Cerebellar cortex (tissue), 1 donor: ENCODE measurements at regions not wholly inside any gene's neighbourhood (a gene's known extent, or its start where the extent isn't known, plus 50 kb on each side); places are given as distances from the start of the nearest gene placed in this dataset.

Experiments
- DNase-seq: peaks from one replicate; pipeline ENCODE4 v3.0.0-alpha.2; 2015; ENCODE audit warnings: low spot score

- DNase-seq, result no peak
Measured at GRCh38 chr4:20528508-20528907, 171.8 kb upstream of the PACRGL start.

GRCh38 chr4:20529691-20530090, 170.6 kb upstream of the PACRGL start:
- no peak for DNase-seq

GRCh38 chr4:20532116-20532790, 168.0 kb upstream of the PACRGL start:
- no peak for DNase-seq

DNA sequence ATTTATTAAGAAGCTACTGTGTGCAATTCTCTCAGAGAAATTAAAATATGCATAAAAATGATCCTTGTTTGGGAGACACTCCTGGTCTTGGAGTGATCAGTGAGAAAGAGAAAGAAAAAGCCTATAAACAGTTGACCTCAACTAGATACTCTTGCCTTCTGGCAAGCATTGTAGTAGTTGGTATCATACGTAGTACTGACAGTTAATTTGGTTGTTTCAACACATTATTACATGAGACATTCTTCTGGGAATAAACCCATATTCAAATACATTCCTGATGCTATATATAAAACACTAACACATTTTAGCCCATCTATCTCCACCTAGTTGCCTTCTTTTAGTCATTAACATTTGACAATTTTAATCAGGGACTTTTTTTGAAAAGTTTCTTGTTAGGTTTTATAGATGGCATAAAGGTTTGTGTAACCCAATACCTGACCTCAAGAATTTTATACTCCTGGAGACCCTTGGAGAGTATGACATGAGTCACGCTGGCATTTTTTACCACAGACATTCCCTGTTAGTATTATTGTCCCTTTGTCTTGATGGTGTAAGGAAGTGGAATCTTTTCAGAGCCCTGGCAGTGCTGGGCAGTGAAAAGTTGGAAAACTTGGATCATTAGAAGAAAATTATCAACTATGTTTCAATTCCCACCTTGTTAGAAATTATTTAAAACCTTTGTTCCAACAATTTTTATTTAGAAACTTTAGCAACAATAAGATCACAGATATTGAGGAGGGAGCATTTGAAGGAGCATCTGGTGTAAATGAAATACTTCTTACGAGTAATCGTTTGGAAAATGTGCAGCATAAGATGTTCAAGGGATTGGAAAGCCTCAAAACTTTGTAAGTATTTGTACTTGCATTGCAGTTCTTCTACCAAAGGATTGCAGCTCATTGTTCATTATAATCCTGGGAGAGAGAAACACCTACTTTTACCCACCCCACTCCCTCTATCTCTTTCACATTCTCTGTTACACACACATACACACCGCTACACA, 167.1 kb upstream of the PACRGL start:
- DNase-seq, result no peak

- no peak for DNase-seq
Measured at GRCh38 chr4:20538905-20539304, 161.4 kb upstream of the PACRGL start.

DNA sequence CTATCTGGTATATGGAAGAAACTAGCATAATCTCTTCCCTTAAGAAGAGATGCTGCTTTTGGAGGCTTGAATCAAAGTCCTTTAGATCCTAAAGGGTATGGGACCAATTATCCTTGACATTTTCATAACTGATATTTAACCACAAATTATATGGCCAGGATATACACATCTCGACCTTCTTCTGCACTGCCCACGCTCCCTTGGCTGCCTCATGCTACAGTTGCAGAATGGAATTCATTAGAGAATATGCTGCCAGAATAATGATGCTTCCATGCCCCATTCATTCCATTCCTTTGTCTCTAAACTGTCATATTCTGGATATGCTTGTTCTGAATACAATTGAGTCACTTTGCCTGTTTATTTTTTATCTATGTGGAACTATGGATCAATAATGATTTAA, 157.1 kb upstream of the PACRGL start:
- no peak for DNase-seq

DNA sequence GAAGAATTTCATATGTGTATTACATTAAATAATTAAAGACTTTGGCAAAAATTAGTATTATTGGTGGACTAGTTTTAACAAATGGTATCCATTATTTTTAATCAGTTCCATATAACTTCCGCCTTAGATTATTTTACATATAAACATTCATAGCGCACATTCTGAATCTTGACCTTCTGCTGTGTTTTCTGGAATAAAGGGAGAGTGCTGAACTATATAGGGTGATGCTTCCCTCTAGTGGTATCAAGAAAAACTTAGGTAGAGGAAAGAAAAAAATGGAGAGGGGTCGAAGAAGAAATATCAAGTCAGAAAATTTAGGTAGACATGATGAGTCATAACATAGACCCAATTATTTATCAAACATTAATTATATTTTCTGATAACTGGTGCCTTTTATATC, 155.6 kb upstream of the PACRGL start:
- DNase-seq, result peak; percentile 39

DNA sequence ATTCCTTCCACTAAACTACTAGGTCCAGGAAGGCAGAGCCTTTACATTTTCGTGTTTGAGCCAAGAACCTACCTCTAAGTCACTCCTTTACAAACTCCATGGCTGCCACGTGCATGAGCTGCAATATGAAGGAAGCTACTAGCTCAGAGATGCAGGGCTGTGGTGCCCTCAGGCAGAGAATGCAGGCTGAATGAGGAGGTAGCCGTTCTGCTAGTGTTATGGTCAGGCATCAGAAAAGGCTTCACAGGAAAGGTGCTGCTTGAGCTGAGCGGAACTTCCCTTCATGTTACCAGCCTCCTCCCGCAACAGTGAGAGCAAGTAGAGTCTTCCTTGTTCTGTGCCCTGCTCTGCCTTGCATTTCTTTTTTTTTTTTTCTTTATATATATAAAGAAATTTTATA, 148.3 kb upstream of the PACRGL start:
- no peak for DNase-seq

- no peak for DNase-seq
Measured at GRCh38 chr4:20554134-20554533, 146.1 kb upstream of the PACRGL start.

DNA sequence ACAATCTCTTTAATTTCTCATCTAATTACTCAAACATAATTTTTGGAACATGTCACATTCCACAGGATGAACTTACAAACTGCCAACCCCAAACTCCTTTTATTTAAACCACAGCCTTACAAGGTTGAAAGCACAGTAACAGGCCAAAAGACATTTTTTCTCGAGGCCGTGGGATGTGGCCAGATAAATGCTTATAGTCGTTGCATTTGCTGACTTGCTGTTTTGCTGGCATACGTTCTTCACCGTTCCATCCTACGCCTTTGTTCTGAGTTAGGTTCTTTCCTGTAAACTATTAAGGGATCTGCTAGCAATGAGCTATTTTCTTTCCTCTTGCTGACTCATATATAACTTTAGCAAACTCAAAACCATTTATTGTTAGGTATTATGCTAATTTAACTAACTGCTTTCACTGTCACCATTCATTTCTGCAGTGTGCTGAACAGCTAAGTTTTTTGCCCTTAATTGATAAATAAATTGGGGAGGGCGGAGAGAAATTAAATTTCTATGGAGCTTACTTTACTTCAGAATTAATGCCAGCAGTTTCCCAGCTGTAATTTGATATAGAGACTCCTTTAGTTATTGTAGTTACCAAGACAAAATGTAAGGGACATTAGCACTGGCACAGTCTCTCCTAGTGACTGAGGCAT, 135.1 kb upstream of the PACRGL start:
- DNase-seq, result no peak

DNA sequence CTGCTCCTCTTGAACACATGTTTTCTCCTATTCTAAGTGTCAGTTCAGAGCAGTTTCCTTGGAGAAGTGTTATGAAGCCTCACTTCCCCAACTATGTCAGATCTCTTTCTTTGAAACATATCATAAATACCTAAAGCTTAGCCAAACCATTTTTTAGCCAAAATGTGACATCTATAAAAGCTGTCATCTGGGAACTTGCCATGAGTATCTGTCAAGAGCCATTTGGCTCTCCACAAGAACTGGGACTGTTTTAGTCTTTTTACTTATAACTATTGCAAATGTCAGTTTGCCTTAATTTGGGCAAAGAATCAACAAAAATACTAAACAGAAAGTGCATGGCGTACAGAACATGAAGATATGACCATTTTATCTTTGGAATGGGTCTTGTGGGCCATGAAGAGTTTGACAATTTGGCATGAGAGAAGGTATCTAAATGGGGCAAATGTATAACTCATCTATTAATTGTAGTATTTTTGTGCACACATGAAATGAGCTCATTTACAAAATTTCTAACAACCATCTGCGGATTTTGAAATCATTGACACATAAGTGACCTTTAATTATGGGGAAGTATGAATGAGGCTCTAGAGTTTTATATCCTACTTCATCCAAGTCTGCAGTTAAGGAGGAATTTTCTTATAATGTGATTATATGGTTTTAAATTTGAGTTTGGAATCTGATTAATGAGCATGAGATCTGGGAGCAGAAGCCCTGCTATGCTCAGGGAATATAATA, 129.1 kb upstream of the PACRGL start:
- DNase-seq, result no peak

GRCh38 chr4:20572976-20573375, 127.3 kb upstream of the PACRGL start:
- DNase-seq, result no peak

DNA sequence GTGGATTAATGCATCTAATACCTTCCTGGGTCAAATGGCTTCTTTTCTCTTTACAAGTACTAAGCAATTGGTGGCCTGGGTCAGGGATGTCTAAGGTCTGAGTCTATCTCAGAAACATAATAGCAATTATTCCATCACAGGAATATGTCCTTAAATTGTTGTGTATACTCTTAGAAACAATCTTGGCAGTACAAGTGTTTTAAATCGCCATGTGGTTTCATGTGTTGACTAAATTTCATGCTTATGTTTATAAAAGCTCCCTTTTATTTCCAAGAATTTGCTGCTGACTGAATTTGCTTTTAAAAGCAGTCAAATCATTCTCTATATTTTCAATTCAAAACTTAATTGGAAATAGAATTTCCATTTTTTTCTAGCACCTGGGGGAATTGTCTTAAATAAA, 125.3 kb upstream of the PACRGL start:
- no peak for DNase-seq

- DNase-seq, result no peak
Measured at GRCh38 chr4:20575486-20575885, 124.8 kb upstream of the PACRGL start.

- no peak for DNase-seq
Measured at GRCh38 chr4:20576861-20577260, 123.4 kb upstream of the PACRGL start.

GRCh38 chr4:20577702-20578101, 122.6 kb upstream of the PACRGL start:
- no peak for DNase-seq

- no peak for DNase-seq
Measured at GRCh38 chr4:20580907-20581306, 119.4 kb upstream of the PACRGL start.

DNA sequence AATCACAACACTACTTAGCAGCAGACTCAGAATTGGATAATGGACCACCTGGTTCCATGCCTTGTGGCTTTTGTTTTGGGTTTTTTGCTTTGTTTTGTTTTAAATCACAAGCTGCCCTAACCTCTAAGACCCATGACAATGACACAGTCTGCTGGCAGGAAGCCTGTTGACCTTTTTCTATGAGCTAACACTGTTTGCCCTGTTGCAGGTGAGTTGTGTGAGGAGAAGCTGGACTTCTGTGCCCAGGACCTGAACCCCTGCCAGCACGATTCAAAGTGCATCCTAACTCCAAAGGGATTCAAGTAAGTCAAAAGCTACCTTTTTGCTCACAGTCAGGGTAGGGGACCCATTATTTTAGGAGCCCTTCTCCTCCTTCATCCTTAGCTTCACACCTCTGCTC, 110.8 kb upstream of the PACRGL start:
- no peak for DNase-seq

DNA sequence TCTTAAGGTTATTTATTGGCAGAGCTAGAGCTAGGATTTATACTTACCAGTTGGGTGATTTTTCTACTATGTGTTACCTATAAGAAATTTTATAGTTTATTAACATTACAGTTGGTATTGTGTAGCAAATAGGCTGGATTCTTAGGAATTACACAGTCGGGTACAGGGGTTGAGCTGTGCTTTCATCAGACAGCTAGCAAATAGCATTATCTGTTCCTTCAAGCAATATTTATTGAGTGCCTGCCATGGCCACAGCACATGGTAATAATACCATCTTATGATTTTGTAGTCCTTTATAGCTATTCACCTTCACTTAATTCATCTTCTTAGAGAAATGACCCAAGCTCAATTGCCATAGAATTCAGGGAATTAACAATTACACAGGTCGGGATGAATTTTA, 109.4 kb upstream of the PACRGL start:
- no peak for DNase-seq

- no peak for DNase-seq
Measured at GRCh38 chr4:20591571-20591970, 108.7 kb upstream of the PACRGL start.

- no peak for DNase-seq
Measured at GRCh38 chr4:20592013-20592412, 108.2 kb upstream of the PACRGL start.

GRCh38 chr4:20592663-20593062, 107.6 kb upstream of the PACRGL start:
- DNase-seq, result no peak
